ENCODE measurements at regions not wholly inside any gene's neighbourhood (a gene's known extent, or its start where the extent isn't known, plus 50 kb on each side); places are given as distances from the start of the nearest gene placed in this dataset.
"Not testable (repeated sequence)": the region's sequence is repeated elsewhere in the genome, so short reads cannot be mapped to it uniquely, and the experiment has no call there.

DNA sequence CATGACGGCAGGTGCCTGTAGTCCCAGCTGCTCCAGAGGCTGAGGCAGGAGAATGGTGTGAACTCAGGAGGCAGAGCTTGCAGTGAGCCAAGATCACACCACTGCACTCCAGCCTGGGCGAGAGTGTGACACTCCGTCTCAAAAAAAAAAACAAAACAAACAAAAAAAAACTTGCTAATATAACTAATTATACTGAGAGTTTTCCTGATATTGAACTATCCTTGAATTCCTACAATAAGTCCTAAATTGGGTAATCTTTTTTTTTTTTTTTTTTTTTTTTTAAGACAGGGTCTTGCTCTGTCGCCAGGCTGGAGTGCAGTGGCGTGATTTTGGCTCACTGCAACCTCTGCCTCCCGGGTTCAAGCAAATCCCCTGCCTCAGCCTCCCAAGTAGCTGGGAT is 122.7 kb upstream of the ATF7IP start:
- not testable (repeated sequence) for TF ChIP-seq CTCF (conservative IDR thresholded peaks at IDR 0.05; ENCODE audit: low read depth, low read length); EZH2 (IDR thresholded peaks at IDR 0.05; ENCODE audit: low read length, unreplicated experiment); EZH2phosphoT487 (IDR thresholded peaks at IDR 0.05; ENCODE audit: borderline replicate concordance, low read length)
